ENCODE measurements at regions not wholly inside any gene's neighbourhood (a gene's known extent, or its start where the extent isn't known, plus 50 kb on each side); places are given as distances from the start of the nearest gene placed in this dataset.
"Not testable (repeated sequence)": the region's sequence is repeated elsewhere in the genome, so short reads cannot be mapped to it uniquely, and the experiment has no call there.

DNA sequence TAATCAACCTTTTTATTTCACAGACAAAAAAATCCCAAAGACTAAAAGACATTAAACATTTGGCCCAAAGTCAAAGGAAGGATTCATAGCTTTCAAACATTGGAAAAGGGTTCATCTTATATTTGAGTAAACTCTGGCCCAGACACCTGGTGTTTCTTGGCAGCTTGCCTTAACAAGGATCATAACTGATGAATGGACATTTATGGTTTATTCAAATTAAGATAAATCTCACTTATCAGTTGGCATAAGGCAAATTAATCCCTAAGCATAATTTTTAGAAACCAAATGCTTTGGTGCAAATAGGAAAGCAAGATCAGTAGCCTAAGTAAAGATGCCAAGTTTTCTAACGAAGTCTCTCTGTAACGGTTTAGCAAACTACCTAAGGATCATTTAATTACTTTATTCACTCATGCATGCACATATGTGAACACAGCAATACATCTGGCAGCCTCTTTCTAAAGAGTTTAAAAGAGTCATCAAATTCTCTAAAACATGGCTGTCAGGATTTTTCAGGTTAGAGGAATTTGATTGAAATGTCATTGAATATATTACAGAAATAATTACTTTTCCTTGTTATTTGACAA, 323.4 kb upstream of the RBMS1 start:
- DNase-seq, result no peak

DNA sequence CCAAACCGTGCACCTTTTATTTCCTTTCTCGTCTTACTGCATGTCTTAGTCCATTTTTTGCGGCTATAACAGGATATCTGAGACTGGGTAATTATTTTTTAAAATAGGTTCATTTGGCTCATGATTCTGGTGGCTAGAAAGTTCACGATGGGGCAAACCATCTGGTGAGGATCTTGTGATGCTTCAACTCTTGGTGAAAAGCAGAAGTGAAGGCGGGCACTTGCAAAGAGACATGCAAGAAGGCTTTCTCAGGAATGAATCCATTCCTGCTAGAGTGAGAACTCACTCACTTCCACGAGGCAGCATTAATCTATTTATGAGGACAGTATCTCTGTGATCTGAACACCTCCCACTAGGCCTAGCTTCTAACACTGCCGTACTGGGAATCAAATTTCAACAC, 327.1 kb upstream of the RBMS1 start:
- no peak for DNase-seq

DNA sequence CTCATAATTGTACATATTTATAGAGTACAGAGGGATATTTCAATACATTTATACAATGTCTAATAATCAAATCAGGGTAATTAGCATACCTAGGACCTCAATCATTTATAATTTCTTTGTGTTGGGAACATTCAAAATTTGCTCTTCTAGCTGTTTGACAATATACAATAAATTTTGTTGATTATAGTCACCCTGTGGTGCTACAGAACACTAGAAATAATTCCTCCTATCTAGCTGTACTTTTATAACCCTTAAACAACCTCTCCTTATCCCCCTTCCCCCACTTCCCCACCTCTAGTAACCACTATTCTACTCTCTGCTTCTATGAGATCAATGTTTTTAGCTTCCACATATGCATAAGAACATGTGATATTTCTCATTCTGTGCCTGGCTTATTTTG, 328.4 kb upstream of the RBMS1 start:
- no peak for DNase-seq

DNA sequence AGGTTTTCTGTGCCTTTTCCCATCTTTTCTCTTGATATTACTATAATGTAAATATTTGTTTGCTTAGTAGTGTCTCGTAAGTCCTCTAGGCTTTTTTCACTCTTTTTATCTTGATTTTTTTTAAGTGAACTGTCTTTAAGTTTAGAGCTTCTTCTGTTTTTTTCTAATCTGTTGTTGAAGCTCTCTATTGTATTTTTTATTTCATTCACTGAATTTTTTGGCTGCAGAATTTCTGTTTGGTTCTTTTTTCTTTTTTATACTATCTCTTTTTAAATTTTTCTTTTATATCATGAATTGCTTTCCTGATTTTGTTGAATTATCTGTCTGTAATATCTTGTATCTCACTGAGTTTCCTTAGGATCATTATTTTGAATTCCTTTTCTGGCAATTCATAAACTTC, 331.8 kb upstream of the RBMS1 start:
- DNase-seq, result no peak

- no peak for DNase-seq
Measured at GRCh38 chr2:160826496-160826895, 332.9 kb upstream of the RBMS1 start.

DNA sequence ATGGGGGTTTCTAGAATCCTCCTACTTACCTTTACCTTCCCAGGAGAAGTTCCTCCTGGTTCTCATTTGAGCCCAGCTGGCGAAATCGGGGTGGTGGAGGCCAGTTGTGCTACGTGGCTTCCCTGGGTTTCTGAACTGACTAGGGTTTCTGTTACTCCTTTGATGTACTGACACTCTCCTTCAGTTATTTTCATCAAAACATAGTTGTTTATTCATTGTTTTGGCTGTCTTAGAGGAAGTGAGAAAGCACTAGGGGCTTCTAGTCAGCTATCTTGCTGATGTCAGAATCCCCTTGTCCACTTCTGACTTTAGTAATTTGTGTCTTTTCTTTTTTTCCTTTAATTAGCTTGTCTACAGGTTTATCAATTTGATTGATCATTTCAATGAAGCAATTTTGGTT, 332.2 kb upstream of the TANK start:
- DNase-seq, result no peak

- DNase-seq, result not testable (repeated sequence)
Measured at GRCh38 chr2:160832381-160832780, 327.8 kb upstream of the TANK start.

- DNase-seq, result no peak
Measured at GRCh38 chr2:160835166-160835565, 325.1 kb upstream of the TANK start.

- DNase-seq, result no peak
Measured at GRCh38 chr2:160836755-160837154, 323.5 kb upstream of the TANK start.

- no peak for DNase-seq
Measured at GRCh38 chr2:160837416-160837815, 322.8 kb upstream of the TANK start.

GRCh38 chr2:160838147-160838546, 322.1 kb upstream of the TANK start:
- DNase-seq, result no peak

DNA sequence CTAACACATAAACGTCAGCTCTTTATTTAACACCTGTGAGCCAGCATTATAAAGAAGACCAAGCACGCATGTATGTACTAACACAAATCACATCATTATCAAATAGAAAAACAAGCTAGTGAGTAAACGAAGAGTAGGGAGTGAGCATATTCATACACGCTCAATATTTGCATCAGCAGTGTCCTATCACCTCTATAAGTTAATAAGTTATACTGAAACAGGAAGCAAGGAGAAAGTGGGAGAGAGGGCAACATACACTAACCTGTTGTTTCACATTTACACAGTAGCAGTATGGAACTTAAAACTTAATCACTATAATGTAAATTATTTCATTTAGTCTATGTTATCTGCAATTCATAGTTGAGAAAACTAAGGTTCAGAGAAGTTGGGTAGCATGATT, 321.5 kb upstream of the TANK start:
- no peak for DNase-seq

GRCh38 chr2:160842286-160842685, 317.9 kb upstream of the TANK start:
- no peak for DNase-seq

DNA sequence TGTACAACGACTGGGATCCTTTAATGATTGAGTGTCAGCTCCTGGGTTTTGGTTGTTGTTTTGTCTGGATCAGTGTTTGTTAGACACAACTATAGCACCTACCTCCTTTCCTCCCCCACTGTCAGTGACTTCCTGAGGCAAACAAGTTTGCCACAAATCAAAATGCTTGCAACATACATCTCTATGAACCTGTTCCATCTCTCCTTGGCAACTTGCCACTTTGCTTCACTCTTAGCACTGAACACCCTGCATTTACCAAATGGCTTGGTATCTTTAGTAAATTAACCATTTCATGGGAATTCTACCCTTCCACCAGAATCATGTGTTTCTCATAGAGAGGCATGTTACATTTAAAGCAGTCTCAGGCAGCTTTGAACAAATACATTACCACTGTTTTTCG, 301.1 kb upstream of the TANK start:
- no peak for DNase-seq

DNA sequence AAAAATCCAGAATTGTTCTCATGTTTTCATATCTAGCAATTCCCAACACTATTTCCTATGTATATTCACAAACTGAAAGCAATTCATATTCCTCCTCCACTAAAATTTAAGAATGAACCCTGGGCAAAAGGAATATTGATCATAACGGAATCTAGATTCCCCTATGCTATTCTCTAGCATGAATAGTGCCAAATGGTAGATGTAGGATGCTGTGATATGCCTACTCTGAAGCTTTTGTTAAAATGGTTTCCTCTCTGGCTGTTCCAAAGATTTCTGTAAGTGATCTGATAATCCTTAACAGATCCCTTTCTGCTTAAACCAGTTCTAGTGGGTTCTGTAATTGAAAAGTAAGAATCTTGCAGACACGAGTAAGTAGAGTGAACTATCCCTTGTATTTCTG, 298.0 kb upstream of the TANK start:
- DNase-seq, result no peak

DNA sequence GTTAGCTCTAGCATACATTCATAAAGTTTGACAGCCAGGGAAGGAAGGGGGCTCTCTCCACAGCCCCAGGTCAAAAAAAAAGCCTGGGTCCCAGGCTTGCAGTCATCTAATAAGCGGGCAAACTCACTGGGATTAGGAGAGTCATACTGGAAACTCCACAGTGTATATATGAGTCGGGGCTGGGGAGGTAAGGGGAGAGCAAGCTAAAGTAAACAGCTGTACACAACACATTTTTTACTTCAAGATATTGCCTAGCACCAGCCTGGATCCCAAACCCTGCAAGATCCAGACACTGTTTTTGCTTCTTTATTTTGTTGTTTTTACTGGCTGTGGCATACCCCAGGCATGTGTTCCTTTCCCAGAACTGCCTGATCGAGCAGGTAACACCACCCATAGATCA, 291.3 kb upstream of the TANK start:
- DNase-seq, result no peak

- DNase-seq, result no peak
Measured at GRCh38 chr2:160869411-160869810, 290.8 kb upstream of the TANK start.

DNA sequence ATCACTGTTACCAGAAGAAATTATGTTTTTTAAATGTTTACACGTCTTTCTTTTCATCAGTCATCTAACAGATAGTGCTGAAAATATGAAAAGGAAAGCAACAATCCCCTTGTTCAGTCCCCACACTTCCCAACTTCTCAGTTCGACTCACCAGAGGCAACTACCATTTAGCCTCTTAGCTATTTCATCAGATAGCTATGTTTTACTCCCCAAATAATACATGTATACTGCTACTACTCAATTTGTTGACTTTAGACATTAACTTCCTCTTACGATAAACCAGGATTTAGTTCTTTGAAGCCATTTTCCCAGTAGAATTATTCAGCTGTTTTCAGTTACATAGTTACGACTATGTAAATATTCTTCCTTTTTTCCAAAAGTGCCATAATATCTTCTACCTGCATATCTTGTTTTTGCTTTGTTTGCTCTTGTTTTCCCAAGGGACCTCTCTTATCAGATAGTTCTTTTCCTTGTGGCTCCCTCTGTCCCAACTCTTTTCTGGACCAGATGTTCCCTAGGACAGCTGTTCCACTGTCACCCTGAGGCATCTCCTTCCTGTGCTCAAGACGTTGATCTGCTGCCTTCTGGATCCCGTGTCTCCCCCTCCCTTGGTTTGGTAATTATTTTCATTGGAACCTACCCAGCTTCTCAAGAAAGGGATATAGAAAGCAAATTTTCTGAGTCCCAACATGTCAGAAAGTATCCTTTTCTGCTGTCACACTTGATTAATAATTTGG, 289.3 kb upstream of the TANK start:
- DNase-seq, result no peak

DNA sequence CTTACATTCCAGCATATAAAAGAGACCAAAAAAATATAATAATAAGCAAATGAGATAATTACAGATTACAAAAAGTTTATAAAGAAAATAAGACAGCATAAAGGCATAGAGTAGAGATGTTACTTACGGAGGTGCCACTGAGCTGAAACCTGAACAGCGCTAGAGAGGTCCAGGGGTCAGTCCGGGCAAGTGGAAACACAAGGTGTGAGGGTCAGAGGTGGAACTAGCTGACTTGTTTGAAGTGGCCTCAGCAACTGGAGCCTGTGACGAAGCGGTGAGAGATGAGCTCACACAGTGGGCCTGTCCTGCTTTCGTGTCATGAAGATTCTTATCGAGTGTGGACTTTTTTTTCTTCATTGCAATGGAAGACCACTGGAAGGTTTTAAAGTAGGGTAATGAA, 288.3 kb upstream of the TANK start:
- no peak for DNase-seq

- DNase-seq, result no peak
Measured at GRCh38 chr2:160876029-160876428, 284.2 kb upstream of the TANK start.

GRCh38 chr2:160876765-160877164, 283.5 kb upstream of the TANK start:
- DNase-seq, result no peak

DNA sequence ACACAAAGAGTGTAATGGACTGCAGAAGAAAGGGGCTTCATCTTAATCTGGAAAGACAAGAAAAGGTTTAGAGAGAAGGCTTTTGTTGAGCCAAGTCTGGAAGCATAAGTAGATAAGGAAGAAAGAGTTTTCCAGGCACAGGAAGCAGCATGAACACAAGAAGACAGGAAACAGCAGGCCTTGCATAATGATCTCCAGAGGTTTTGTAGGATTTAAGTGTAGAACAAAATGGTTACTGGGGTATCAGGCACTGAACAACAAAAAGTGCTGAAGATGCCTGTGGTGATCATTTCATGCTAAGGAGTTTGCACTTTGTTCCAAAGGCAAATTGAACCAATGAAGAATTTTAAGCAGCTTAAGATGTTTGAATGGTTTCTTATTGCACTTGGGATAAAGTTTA, 281.6 kb upstream of the TANK start:
- DNase-seq, result no peak

- DNase-seq, result no peak
Measured at GRCh38 chr2:160882906-160883305, 277.3 kb upstream of the TANK start.

DNA sequence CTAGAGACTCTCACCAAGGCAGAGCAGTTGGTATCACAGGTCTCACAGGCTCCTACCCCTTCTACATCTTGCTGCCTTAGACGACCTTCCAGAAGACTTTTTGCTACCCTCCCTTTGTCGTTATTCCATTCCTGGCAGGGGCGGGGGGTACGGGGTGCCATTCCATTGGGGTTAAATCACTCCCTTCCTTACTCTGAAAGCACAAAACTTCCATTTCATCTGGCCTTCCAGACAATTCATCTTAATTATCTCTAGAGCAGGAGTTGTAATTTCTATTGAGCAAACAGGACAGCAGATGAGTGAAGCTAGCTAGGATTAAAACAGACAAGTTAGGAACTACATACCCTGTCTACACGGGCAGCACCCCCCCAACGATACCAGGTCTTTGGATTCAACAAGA, 276.2 kb upstream of the TANK start:
- no peak for DNase-seq

Data from CD4-positive, alpha-beta T cell treated with Interleukin-21 for 1 hour (primary cell).